ENCODE measurements at regions not wholly inside any gene's neighbourhood (a gene's known extent, or its start where the extent isn't known, plus 50 kb on each side); places are given as distances from the start of the nearest gene placed in this dataset.
A peak's percentile ranks its signal among the peaks of the same experiment; 100 is the strongest.

DNA sequence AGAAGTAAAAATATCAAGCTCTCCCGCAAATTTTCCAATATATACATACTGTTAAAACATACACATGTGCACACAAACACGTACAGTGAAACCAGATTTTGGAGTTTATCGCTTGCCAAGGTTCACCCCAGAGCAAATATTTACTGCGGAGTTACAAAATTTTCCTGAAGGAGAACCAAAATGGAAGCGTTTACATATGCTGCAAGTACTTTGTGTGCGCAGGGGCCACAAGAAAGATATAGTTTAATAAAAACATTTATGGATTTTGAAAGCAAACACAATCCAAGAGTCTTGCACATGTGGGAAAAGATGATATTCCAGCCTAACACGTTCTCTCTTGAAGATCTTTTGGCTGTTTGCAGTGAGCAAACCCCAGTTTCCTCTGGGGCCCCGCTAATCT lies 301.3 kb upstream of the NFE2L3 start:
- in situ Hi-C loops (cut with MboI; ENCODE audit: low pct_unique_long_range_greater_than_20kb in 2 of 9, low sequenced_read_pairs in 9 of 9, unreplicated experiment in 9 of 9), result loop anchor here in 8 of 9 experiments (5.0 to 25.0 kb wide), 11 partner anchors 266 to 1337 kb away; partner anchors contain the start of genes HOXA11 (in 3 of the 8), HOXA10 (in 1 of the 8), HOXA3 (in 1 of the 8) and HOXA7 (in 1 of the 8)
- WGBS, 10 experiments, result 42 to 100% (median 80%) methylated on average over 1 to 8 of the region's 8 CpGs
- Histone ChIP-seq H3K4me1 (replicated peaks in 1 of 2) (peaks cover 27 to 53% of the 10 kb centered on the region in 2 donors), H3K27ac (no peak overlapping the region), H3K4me3 (no peak overlapping the region)
- no peak for ATAC-seq (replicated peaks in 6 of 8)

- Histone ChIP-seq H3K4me1 (replicated peaks in 1 of 2) (peaks cover 24 to 56% of the 10 kb centered on the region in 2 donors), H3K27ac (peak overlapping the region in 1 of 2 donors; percentile 40), H3K4me3 (peak overlapping the region in 3 of 5 donors; percentile 29 to 35 (median 31))
- in situ Hi-C loops (cut with MboI; ENCODE audit: low pct_unique_long_range_greater_than_20kb in 2 of 9, low sequenced_read_pairs in 9 of 9, unreplicated experiment in 9 of 9), result loop anchor here in 8 of 9 experiments (5.0 to 25.0 kb wide), 11 partner anchors 267 to 1336 kb away; partner anchors contain the start of genes HOXA11 (in 3 of the 8), HOXA10 (in 1 of the 8), HOXA3 (in 1 of the 8) and HOXA7 (in 1 of the 8)
- peak; percentile 12 to 51 (median 44) for ATAC-seq (replicated peaks in 6 of 8)
- 0 to 70% (median 52%) methylated on average over 1 to 13 of the region's 33 CpGs for WGBS, 10 experiments
Measured at GRCh38 chr7:25851332-25852210, 300.4 kb upstream of the NFE2L3 start.

GRCh38 chr7:25852211-25852938 lies 299.6 kb upstream of the NFE2L3 start:
- H3K27ac ChIP-seq, result peak overlapping the region; percentile 12 to 40
- ATAC-seq (replicated peaks in 6 of 8), result peak; percentile 1 to 51 (median 18)
- peaks cover 24 to 51% of the 10 kb centered on the region in 2 donors for H3K4me1 ChIP-seq (replicated peaks in 1 of 2)
- H3K4me3 ChIP-seq, result peak overlapping the region; percentile 9 to 35 (median 29)
- 0 to 60% (median 3%) methylated on average over 1 to 14 of the region's 70 CpGs; no CpG with 5 or more reads in 4 of the 10 experiments for WGBS, 10 experiments
- in situ Hi-C loops (cut with MboI; ENCODE audit: low pct_unique_long_range_greater_than_20kb in 2 of 9, low sequenced_read_pairs in 9 of 9, unreplicated experiment in 9 of 9), result loop anchor here in 8 of 9 experiments (5.0 to 25.0 kb wide), 11 partner anchors 268 to 1335 kb away; partner anchors contain the start of genes HOXA11 (in 3 of the 8), HOXA10 (in 1 of the 8), HOXA3 (in 1 of the 8) and HOXA7 (in 1 of the 8)

DNA sequence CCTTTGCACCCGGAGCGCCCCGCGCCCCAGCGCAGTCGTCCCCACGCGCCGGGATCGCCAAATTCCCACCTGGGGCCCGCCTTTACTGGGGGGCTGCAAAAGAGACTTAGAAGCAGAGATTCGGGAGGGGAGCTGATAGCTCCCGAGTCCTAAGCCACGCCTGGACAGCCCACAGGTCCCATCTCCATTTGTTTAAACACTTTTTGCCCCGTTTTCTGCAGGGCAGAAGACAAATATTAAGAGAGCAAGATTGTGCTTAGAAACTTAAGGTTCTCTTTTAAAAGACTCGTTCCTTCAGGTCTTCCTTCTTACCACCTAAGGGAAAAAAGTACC lies 299.1 kb upstream of the NFE2L3 start:
- peak overlapping the region in 3 of 5 donors; percentile 29 to 35 (median 31) for H3K4me3 ChIP-seq
- WGBS, 10 experiments, result 0 to 92% (median 44%) methylated on average over 1 to 15 of the region's 16 CpGs; no CpG with 5 or more reads in 3 of the 10 experiments
- peaks cover 21 to 51% of the 10 kb centered on the region in 2 donors for H3K4me1 ChIP-seq (replicated peaks in 1 of 2)
- peak overlapping the region in 1 of 2 donors; percentile 28 for H3K27ac ChIP-seq
- no peak for ATAC-seq (replicated peaks in 6 of 8)
- in situ Hi-C loops (cut with MboI; ENCODE audit: low pct_unique_long_range_greater_than_20kb in 2 of 9, low sequenced_read_pairs in 9 of 9, unreplicated experiment in 9 of 9), result loop anchor here in 8 of 9 experiments (5.0 to 25.0 kb wide), 11 partner anchors 268 to 1334 kb away; partner anchors contain the start of genes HOXA11 (in 3 of the 8), HOXA10 (in 1 of the 8), HOXA3 (in 1 of the 8) and HOXA7 (in 1 of the 8)

DNA sequence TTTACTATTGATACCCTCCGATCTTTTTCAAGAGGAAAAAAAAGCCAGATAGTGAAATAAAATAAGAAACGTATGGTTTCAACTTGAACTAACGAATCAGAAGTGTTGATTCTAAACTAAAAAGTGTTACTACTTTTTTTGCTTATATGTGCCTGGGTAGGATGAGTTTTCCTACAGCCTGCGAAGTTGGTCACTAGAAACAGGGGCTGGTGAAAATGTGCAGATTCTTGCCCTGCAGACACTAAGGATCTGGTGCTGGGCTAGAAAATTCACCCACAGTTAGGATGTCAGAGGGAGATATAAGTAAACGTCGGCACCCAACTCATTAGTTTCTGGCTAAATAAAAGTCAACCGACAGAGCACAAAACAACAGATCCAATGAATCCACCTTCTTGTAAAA lies 298.7 kb upstream of the NFE2L3 start:
- no peak for ATAC-seq (replicated peaks in 6 of 8)
- WGBS, 10 experiments, result 15 to 93% (median 38%) methylated on average over 3 to 7 of the region's 7 CpGs
- in situ Hi-C loops (cut with MboI; ENCODE audit: low pct_unique_long_range_greater_than_20kb in 2 of 9, low sequenced_read_pairs in 9 of 9, unreplicated experiment in 9 of 9), result loop anchor here in 8 of 9 experiments (5.0 to 25.0 kb wide), 11 partner anchors 269 to 1334 kb away; partner anchors contain the start of genes HOXA11 (in 3 of the 8), HOXA10 (in 1 of the 8), HOXA3 (in 1 of the 8) and HOXA7 (in 1 of the 8)
- Histone ChIP-seq H3K4me1 (replicated peaks in 1 of 2) (peaks cover 21 to 51% of the 10 kb centered on the region in 2 donors), H3K27ac (no peak overlapping the region), H3K4me3 (no peak overlapping the region)

DNA sequence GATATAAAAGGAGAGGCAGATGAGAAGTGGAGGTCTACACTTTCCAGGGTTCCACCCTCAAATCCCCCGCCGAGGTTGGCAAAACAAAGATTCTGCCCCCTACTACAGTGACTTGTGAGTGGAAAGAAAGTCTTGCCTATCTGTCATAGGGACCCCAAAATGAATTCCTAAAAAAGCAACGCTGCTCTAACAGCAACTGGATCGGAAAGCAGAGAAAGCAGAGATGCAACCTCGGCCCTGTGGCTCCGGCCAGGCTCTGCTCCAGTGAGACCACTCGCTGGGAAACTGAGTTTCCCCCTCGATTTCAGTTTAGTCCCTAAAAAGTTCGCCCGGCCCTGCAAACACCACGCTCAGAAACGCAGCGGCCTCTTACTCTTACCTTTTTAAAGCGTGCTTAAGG lies 297.9 kb upstream of the NFE2L3 start:
- Histone ChIP-seq H3K27ac (no peak overlapping the region), H3K4me3 (peak overlapping the region in 3 of 5 donors; percentile 0 to 23 (median 11)), H3K4me1 (replicated peaks in 1 of 2) (peaks cover 21 to 49% of the 10 kb centered on the region in 2 donors)
- in situ Hi-C loops (cut with MboI; ENCODE audit: low pct_unique_long_range_greater_than_20kb in 2 of 9, low sequenced_read_pairs in 9 of 9, unreplicated experiment in 9 of 9), result loop anchor here in 8 of 9 experiments (5.0 to 25.0 kb wide), 11 partner anchors 269 to 1333 kb away; partner anchors contain the start of genes HOXA11 (in 3 of the 8), HOXA10 (in 1 of the 8), HOXA3 (in 1 of the 8) and HOXA7 (in 1 of the 8)
- WGBS, 10 experiments, result 0 to 27% (median 5%) methylated on average over 3 to 11 of the region's 14 CpGs; no CpG with 5 or more reads in 2 of the 10 experiments
- ATAC-seq (replicated peaks in 6 of 8), result no peak

GRCh38 chr7:25854608-25855497 lies 297.1 kb upstream of the NFE2L3 start:
- 0 to 4% (median 1%) methylated on average over 7 to 20 of the region's 20 CpGs for WGBS, 10 experiments
- peak; percentile 47 to 72 (median 67) for ATAC-seq (replicated peaks in 6 of 8)
- in situ Hi-C loops (cut with MboI; ENCODE audit: low pct_unique_long_range_greater_than_20kb in 2 of 9, low sequenced_read_pairs in 9 of 9, unreplicated experiment in 9 of 9), result loop anchor here in 8 of 9 experiments (5.0 to 25.0 kb wide), 11 partner anchors 270 to 1332 kb away; partner anchors contain the start of genes HOXA11 (in 3 of the 8), HOXA10 (in 1 of the 8), HOXA3 (in 1 of the 8) and HOXA7 (in 1 of the 8)
- Histone ChIP-seq H3K4me1 (replicated peaks in 1 of 2) (peaks cover 13 to 41% of the 10 kb centered on the region in 2 donors), H3K4me3 (peak overlapping the region; percentile 7 to 55 (median 13)), H3K27ac (peak overlapping the region in 1 of 2 donors; percentile 60)

DNA sequence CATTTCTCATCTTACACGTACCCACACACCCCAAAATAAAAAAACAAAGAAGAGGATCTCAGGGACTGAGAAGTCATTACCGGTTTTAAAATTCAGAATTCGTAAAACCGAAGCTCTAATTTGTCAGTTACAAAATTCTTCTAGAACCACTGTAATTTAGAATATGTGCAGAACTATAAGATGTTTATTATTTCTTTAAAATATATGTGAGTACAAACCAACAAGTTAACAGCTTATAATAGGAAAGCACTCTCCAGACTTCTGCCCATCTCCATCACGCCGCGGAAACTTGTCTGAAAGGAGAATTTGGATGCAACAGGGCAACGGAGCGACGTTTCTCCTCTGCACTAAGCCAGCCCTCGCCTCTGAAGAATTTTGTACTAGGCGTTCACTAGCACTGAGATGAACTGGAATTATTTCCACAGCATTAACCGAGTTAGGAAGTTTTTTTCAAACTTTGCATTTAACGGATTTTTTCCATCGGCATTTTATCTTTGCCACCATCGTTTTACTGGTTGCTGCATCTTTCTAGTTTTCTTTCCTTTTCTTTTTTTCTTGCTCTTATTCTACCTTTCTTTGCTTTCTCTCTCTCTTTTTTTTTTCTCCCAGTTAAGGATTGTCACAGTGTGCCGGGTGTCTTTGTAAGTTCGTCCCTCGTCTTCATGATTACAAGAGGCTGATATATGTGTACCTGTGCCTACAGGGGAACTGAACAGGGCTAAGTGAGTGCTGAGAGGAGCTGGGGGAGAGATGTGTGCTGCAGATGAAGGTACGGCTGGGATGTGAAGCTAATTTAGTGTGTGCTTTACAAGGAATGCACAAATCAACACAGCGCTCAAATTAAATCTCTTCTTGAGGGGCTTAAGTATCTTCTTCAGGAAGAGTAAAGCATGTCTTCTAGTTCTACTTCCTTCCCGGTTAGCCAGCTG lies 295.9 kb upstream of the NFE2L3 start:
- WGBS, 10 experiments, result 0 to 6% (median 3%) methylated on average over 8 to 21 of the region's 22 CpGs
- peak in 5 of 8 experiments; percentile 0 to 2 (median 1) for ATAC-seq (replicated peaks in 6 of 8)
- Histone ChIP-seq H3K4me3 (peak overlapping the region; percentile 37 to 55 (median 42)), H3K4me1 (replicated peaks in 1 of 2) (peaks cover 12 to 38% of the 10 kb centered on the region in 2 donors), H3K27ac (peak overlapping the region; percentile 29 to 57)
- in situ Hi-C loops (cut with MboI; ENCODE audit: low pct_unique_long_range_greater_than_20kb in 2 of 9, low sequenced_read_pairs in 9 of 9, unreplicated experiment in 9 of 9), result loop anchor here in 8 of 9 experiments (10.0 to 25.0 kb wide), 10 partner anchors 271 to 1331 kb away; partner anchors contain the start of genes HOXA11 (in 3 of the 8), HOXA10 (in 1 of the 8), HOXA3 (in 1 of the 8) and HOXA7 (in 1 of the 8)

DNA sequence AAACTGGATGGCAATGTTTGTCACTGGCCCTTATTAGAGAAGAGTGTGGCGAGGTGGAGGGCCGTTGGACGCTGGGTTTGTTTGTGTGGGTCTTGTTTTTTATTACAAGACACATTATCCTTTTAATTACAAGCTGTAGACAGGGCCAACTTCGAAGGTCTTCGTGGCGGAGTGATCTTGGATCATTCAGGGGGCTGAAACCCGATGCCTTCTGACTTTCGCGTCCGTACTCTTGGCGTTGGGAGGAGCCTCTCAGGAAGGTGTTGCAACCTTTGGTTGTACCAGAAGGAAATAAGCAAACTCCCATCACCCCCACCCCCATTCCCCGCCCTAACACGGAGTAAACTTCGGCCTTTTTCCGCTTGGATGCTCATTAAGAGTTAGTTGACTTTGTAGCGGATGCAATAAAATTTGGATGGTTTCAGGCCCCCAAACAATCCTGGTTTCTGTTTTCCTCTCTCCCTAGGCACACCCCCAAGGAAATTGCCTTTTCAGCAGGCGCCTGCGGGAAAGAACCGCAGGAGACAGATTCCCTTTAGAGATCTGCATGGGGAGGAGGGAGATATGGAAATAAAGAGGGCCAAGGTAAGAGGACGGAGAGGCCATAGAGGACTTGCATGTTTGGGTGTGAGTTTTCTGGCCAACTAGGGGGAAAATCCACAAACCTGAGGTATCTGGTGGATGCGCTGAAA lies 294.5 kb upstream of the NFE2L3 start:
- no peak for ATAC-seq (replicated peaks in 6 of 8)
- H3K4me1 ChIP-seq (replicated peaks in 1 of 2), result peaks cover 5 to 27% of the 10 kb centered on the region in 2 donors
- in situ Hi-C loops (cut with MboI; ENCODE audit: low pct_unique_long_range_greater_than_20kb in 2 of 9, low sequenced_read_pairs in 9 of 9, unreplicated experiment in 9 of 9), result loop anchor here in 8 of 9 experiments (10.0 to 25.0 kb wide), 10 partner anchors 273 to 1330 kb away; partner anchors contain the start of genes HOXA11 (in 3 of the 8), HOXA10 (in 1 of the 8), HOXA3 (in 1 of the 8) and HOXA7 (in 1 of the 8)
- WGBS, 10 experiments, result 0 to 60% (median 10%) methylated on average over 1 to 11 of the region's 21 CpGs; no CpG with 5 or more reads in 3 of the 10 experiments
- H3K27ac ChIP-seq, result no peak overlapping the region
- peak overlapping the region; percentile 37 to 55 (median 42) for H3K4me3 ChIP-seq

- Histone ChIP-seq H3K4me3 (no peak overlapping the region), H3K27ac (no peak overlapping the region), H3K4me1 (replicated peaks in 1 of 2) (peaks cover 2 to 21% of the 10 kb centered on the region in 2 donors)
- no peak for ATAC-seq (replicated peaks in 6 of 8)
- 0 to 97% (median 30%) methylated on average over 1 to 9 of the region's 9 CpGs; no CpG with 5 or more reads in 1 of the 10 experiments for WGBS, 10 experiments
- in situ Hi-C loops (cut with MboI; ENCODE audit: low pct_unique_long_range_greater_than_20kb in 2 of 9, low sequenced_read_pairs in 9 of 9, unreplicated experiment in 9 of 9), result loop anchor here in 8 of 9 experiments (10.0 to 25.0 kb wide), 10 partner anchors 273 to 1329 kb away; partner anchors contain the start of genes HOXA11 (in 3 of the 8), HOXA10 (in 1 of the 8), HOXA3 (in 1 of the 8) and HOXA7 (in 1 of the 8)
Measured at GRCh38 chr7:25858200-25858524, 293.8 kb upstream of the NFE2L3 start.
